HEK293T (cell line): ENCODE measurements at regions not wholly inside any gene's neighbourhood (a gene's known extent, or its start where the extent isn't known, plus 50 kb on each side); places are given as distances from the start of the nearest gene placed in this dataset.

Source experiments
- ARNT ChIP-seq: fragments of 450-650 bp; IDR thresholded peaks from 2 replicates; pipeline ENCODE4 v1.6.1; 2017; ENCODE audit warnings: mild to moderate bottlenecking
- BHLHE40 ChIP-seq: fragments of 450-650 bp; IDR thresholded peaks from 2 replicates; pipeline ENCODE4 v1.6.1; 2016; ENCODE audit warnings: mild to moderate bottlenecking, moderate library complexity, borderline replicate concordance
- ELF4 ChIP-seq: fragments of 450-650 bp; IDR thresholded peaks from 2 replicates; pipeline ENCODE4 v1.6.1; 2017; ENCODE audit warnings: antibody characterized with exemption
- HDGF ChIP-seq: fragments of 450-650 bp; IDR thresholded peaks from 2 replicates; pipeline ENCODE4 v1.6.1; 2017; ENCODE audit warnings: antibody characterized with exemption, borderline replicate concordance
- NFRKB ChIP-seq: fragments of 450-650 bp; IDR thresholded peaks from 2 replicates; pipeline ENCODE4 v1.6.1; 2016; ENCODE audit warnings: mild to moderate bottlenecking, moderate library complexity
- PKNOX1 ChIP-seq: fragments of 450-650 bp; IDR thresholded peaks from 2 replicates; pipeline ENCODE4 v1.6.1; 2016
- SP1 ChIP-seq: fragments of 450-650 bp; IDR thresholded peaks from 2 replicates; pipeline ENCODE4 v1.6.1; 2017
- SUZ12 ChIP-seq: fragments of 450-650 bp; IDR thresholded peaks from 2 replicates; pipeline ENCODE4 v1.6.1; 2016; ENCODE audit warnings: mild to moderate bottlenecking
- TARDBP ChIP-seq: fragments of 450-650 bp; IDR thresholded peaks from 2 replicates; pipeline ENCODE4 v1.6.1; 2016
- ZNF384 ChIP-seq: fragments of 450-650 bp; IDR thresholded peaks from 2 replicates; pipeline ENCODE4 v1.6.1; 2016

- no peak for TF ChIP-seq SP1
- no peak for TF ChIP-seq NFRKB
- TF ChIP-seq ARNT = no peak
- TF ChIP-seq BHLHE40 = no peak
- no peak for TF ChIP-seq ZNF384
- TF ChIP-seq TARDBP = no peak
- TF ChIP-seq PKNOX1 = no peak
- TF ChIP-seq SUZ12 = no peak
- no peak for TF ChIP-seq HDGF
- TF ChIP-seq ELF4 = no peak
Measured at GRCh38 chrX:8861908-8862307, 60.7 kb upstream of the FAM9A start.
